Spleen (tissue), 11 donors: ENCODE measurements at regions not wholly inside any gene's neighbourhood (a gene's known extent, or its start where the extent isn't known, plus 50 kb on each side); places are given as distances from the start of the nearest gene placed in this dataset.

Source experiments
- DNase-seq: peaks from one replicate; pipeline ENCODE4 v3.0.0-alpha.2; 2020
- H3K27ac ChIP-seq, 8 donors: fragments of 200-600 bp; sonication (generic) in 7 of 8; 1 replicate in 4 of 8; 2 replicates in 4 of 8; pipeline versions ENCODE4 v1.5.0 to v1.8.0; 2016 to 2021; ENCODE audit warnings: inconsistent platforms in 4 of 8, mild to moderate bottlenecking in 4 of 8, moderate library complexity in 1 of 8
- H3K27me3 ChIP-seq, 7 donors: fragments of 200-600 bp; sonication (generic) in 6 of 7; replicated peaks in 1 of 7; 1 replicate in 4 of 7; 2 replicates in 3 of 7; pipeline versions ENCODE4 v1.5.0 to v1.8.0; 2016 to 2021; ENCODE audit warnings: inconsistent platforms in 3 of 7, mild to moderate bottlenecking in 1 of 7
- H3K36me3 ChIP-seq, 6 donors: fragments of 200-600 bp; sonication (generic) in 5 of 6; 1 replicate in 4 of 6; 2 replicates in 2 of 6; pipeline versions ENCODE4 v1.5.0 to v1.8.0; 2016 to 2021; ENCODE audit warnings: inconsistent platforms in 2 of 6
- H3K4me1 ChIP-seq, 6 donors: fragments of 200-600 bp; sonication (generic) in 5 of 6; 1 replicate in 3 of 6; 2 replicates in 3 of 6; pipeline versions ENCODE4 v1.5.0 to v1.8.0; 2016 to 2021; ENCODE audit warnings: inconsistent platforms in 3 of 6
- H3K4me3 ChIP-seq, 8 donors: fragments of 200-600 bp; sonication (generic) in 7 of 8; 1 replicate in 4 of 8; 2 replicates in 4 of 8; pipeline versions ENCODE4 v1.5.0 to v1.8.0; 2016 to 2021; ENCODE audit warnings: inconsistent platforms in 4 of 8, mild to moderate bottlenecking in 4 of 8, moderate library complexity in 2 of 8
- H3K9me3 ChIP-seq, 8 donors: fragments of 200-600 bp; sonication (generic) in 7 of 8; 1 replicate in 4 of 8; 2 replicates in 4 of 8; pipeline versions ENCODE4 v1.5.0 to v1.8.0; 2016 to 2021; ENCODE audit warnings: inconsistent platforms in 4 of 8
- POLR2A ChIP-seq, 3 donors: fragments of 450-650 bp; IDR thresholded peaks; one replicate each; pipeline ENCODE4 v1.5.1; 2017; ENCODE audit warnings: antibody characterized with exemption in 3 of 3, mild to moderate bottlenecking in 1 of 3
- POLR2AphosphoS5 ChIP-seq, 3 donors: sonication (generic); formaldehyde crosslinking; IDR thresholded peaks; one replicate each; pipeline ENCODE4 v1.5.1; 2017; ENCODE audit warnings: antibody characterized with exemption in 3 of 3
- WGBS, 5 donors: extraction: QIAGEN DNeasy Blood & Tissue Kit in 3 of 5; methylation state at CpG; one replicate each; pipeline versions ENCODE4 v1.1.5 to v1.1.7; 2013 to 2018; 5-methylcytosine and 5-hydroxymethylcytosine counted together
- intact Hi-C: fragments of 100-400 bp; cut with DNase I; formaldehyde crosslinking; loops from one replicate; pipeline ENCODE4 v1.15.0; 2023; ENCODE audit warnings: low total_unique reads
- TF ChIP-seq, protein P1 (sequence below), 11 experiments: fragments of 200-600 bp in 7 of 11; fragments of 450-650 bp in 4 of 11; sonication (generic) in 4 of 11; IDR thresholded peaks in 8 of 11; conservative IDR thresholded peaks in 3 of 11; 1 replicate in 7 of 11; 2 replicates in 4 of 11; pipeline versions ENCODE4 v1.4.0 to v1.8.0; 2016 to 2021; ENCODE audit warnings: antibody characterized with exemption in 11 of 11, inconsistent platforms in 4 of 11, mild to moderate bottlenecking in 1 of 11
- donor health status: healthy with polysubstance abuse.
- donor health status: DM: no; HTN: no; CAD: no; lungs with moderate emphysema.
- donor health status: DM: no; HTN: no; CAD: no.
- donor health status: Bipolar disorder and iron deficiency.
- donor health status: healthy.
- donor health status: DM: no; HTN: no; CAD: no.
- donor health status: DM: yes; HTN: yes; CAD: no.

GRCh38 chr3:81434161-81434560, 327.3 kb downstream of the GBE1 start:
- H3K4me1 ChIP-seq: no peaks in the 10 kb centered on the region

GRCh38 chr3:81433675-81434074, 327.8 kb downstream of the GBE1 start:
- WGBS, 5 donors: 66 to 77% (median 74%) methylated on average over 3 of the region's 3 CpGs
- Histone ChIP-seq H3K4me3 (no peak overlapping the region), H3K27ac (no peak overlapping the region), H3K27me3 (no peaks in the 10 kb centered on the region), H3K9me3 (no peaks in the 10 kb centered on the region), H3K4me1 (no peaks in the 10 kb centered on the region), H3K36me3 (no peaks in the 10 kb centered on the region)
- TF ChIP-seq POLR2AphosphoS5 (IDR thresholded peaks at IDR 0.05): no peak
- no peak for TF ChIP-seq POLR2A (IDR thresholded peaks at IDR 0.05)
- TF ChIP-seq, protein P1, sequence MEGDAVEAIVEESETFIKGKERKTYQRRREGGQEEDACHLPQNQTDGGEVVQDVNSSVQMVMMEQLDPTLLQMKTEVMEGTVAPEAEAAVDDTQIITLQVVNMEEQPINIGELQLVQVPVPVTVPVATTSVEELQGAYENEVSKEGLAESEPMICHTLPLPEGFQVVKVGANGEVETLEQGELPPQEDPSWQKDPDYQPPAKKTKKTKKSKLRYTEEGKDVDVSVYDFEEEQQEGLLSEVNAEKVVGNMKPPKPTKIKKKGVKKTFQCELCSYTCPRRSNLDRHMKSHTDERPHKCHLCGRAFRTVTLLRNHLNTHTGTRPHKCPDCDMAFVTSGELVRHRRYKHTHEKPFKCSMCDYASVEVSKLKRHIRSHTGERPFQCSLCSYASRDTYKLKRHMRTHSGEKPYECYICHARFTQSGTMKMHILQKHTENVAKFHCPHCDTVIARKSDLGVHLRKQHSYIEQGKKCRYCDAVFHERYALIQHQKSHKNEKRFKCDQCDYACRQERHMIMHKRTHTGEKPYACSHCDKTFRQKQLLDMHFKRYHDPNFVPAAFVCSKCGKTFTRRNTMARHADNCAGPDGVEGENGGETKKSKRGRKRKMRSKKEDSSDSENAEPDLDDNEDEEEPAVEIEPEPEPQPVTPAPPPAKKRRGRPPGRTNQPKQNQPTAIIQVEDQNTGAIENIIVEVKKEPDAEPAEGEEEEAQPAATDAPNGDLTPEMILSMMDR (IDR thresholded peaks at IDR 0.05 in 8 of 11, conservative IDR thresholded peaks at IDR 0.05 in 3 of 11): no peak
- intact Hi-C loops: no loop called here
- no peak for DNase-seq

More at GRCh38 chr3:81434161-81434560, 327.3 kb downstream of the GBE1 start:
- TF ChIP-seq, protein P1 (IDR thresholded peaks at IDR 0.05 in 8 of 11, conservative IDR thresholded peaks at IDR 0.05 in 3 of 11): no peak
- no peak for TF ChIP-seq POLR2A (IDR thresholded peaks at IDR 0.05)
- TF ChIP-seq POLR2AphosphoS5 (IDR thresholded peaks at IDR 0.05): no peak
- Histone ChIP-seq H3K36me3 (no peaks in the 10 kb centered on the region), H3K27ac (no peak overlapping the region), H3K27me3 (no peaks in the 10 kb centered on the region), H3K9me3 (no peaks in the 10 kb centered on the region), H3K4me3 (no peak overlapping the region)
- WGBS, 5 donors: 54 to 77% (median 64%) methylated on average over 3 of the region's 3 CpGs
- no peak for DNase-seq
- intact Hi-C loops: no loop called here

DNA sequence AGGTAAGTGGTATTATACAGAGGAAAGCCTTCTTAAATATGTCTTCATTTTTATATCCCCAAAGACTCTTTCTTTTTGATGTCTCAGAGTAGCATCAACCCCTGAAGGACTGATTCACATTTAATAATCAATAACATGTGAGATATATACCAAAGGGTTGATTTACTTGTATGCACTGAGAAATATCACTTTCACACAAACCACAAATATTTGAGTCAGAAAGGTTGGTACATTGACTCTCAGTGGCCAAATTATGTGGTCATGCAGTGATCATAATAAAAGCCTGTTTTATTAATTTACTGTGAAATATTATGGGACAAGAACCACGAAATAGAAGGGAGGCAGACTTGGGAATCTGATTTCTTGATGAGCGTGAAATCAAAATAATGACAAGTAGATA, 329.0 kb downstream of the GBE1 start:
- H3K27ac ChIP-seq: no peak overlapping the region
- DNase-seq: no peak
- no peaks in the 10 kb centered on the region for H3K4me1 ChIP-seq
- no peak overlapping the region for H3K4me3 ChIP-seq
- intact Hi-C loops: no loop called here
- H3K36me3 ChIP-seq: no peaks in the 10 kb centered on the region
- 75 to 89% (median 80%) methylated on average over 2 of the region's 2 CpGs for WGBS, 5 donors
- no peaks in the 10 kb centered on the region for H3K27me3 ChIP-seq
- TF ChIP-seq POLR2AphosphoS5 (IDR thresholded peaks at IDR 0.05) (no peak), POLR2A (IDR thresholded peaks at IDR 0.05) (no peak)
- TF ChIP-seq, protein P1 (IDR thresholded peaks at IDR 0.05 in 8 of 11, conservative IDR thresholded peaks at IDR 0.05 in 3 of 11): no peak
- H3K9me3 ChIP-seq: no peaks in the 10 kb centered on the region

GRCh38 chr3:81426826-81427577, 334.4 kb downstream of the GBE1 start:
- H3K36me3 ChIP-seq: no peaks in the 10 kb centered on the region
- no peaks in the 10 kb centered on the region for H3K27me3 ChIP-seq
- intact Hi-C loops: no loop called here
- H3K4me1 ChIP-seq: no peaks in the 10 kb centered on the region
- no peak for DNase-seq
- no peaks in the 10 kb centered on the region for H3K9me3 ChIP-seq
- no peak overlapping the region for H3K27ac ChIP-seq
- no peak for TF ChIP-seq POLR2AphosphoS5 (IDR thresholded peaks at IDR 0.05)
- TF ChIP-seq, protein P1 (IDR thresholded peaks at IDR 0.05 in 8 of 11, conservative IDR thresholded peaks at IDR 0.05 in 3 of 11): no peak
- no peak for TF ChIP-seq POLR2A (IDR thresholded peaks at IDR 0.05)
- WGBS, 5 donors: 86 to 95% (median 89%) methylated on average over 6 of the region's 6 CpGs
- H3K4me3 ChIP-seq: no peak overlapping the region
